ENCODE measurements at regions not wholly inside any gene's neighbourhood (a gene's known extent, or its start where the extent isn't known, plus 50 kb on each side); places are given as distances from the start of the nearest gene placed in this dataset.

DNA sequence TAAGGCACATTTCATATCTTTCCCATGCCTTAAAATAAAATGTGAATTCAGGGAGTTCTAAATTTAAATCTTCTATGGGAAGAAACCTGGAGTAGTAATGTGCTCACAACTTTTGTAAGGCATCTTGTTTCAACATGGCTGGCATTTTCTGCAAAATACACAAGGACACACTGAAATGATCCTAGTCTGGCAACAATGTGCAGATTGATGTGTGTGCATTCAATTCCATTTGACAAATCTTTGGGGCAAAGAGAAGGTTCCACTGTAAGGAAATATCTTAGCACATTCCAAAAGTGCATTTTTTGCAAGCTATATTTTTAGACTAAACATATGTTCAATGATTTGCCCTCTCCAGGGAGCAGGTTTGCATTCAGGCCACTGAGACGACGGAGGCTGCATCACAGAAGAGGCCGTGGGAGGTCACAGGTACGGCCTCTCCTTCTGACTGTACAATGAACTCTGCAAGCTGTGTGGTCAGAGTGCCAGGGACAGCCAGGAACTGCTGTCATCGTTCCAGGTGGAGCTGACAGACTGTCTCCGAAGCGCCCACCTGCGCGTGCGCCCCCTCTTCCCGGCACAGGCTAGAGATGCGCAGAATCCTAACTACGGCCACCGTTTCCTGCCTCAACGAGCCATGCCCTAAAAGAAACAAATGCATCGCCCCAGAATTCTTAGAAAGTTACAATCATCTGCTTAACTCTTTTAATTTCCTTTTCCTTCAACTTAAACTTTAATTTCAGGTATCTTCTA lies 149.2 kb upstream of the POU3F3 start:
- no peak for DNase-seq (ENCODE audit: low read depth)
- no peaks in the 10 kb centered on the region for H3K9me3 ChIP-seq (ENCODE audit: control insufficient read depth, low read length)
- no peaks in the 10 kb centered on the region for H3K4me1 ChIP-seq (ENCODE audit: control insufficient read depth, insufficient read depth, low read length)
- H3K9ac ChIP-seq (ENCODE audit: low read length), result no peak overlapping the region
- no peaks in the 10 kb centered on the region for H3K36me3 ChIP-seq (ENCODE audit: control insufficient read depth, insufficient read depth, low read length, severe bottlenecking)
- no peaks in the 10 kb centered on the region for H3K27me3 ChIP-seq (replicated peaks; ENCODE audit: control insufficient read depth, insufficient read depth, low read length)
- no peak overlapping the region for H3K4me3 ChIP-seq (ENCODE audit: low read length)

DNA sequence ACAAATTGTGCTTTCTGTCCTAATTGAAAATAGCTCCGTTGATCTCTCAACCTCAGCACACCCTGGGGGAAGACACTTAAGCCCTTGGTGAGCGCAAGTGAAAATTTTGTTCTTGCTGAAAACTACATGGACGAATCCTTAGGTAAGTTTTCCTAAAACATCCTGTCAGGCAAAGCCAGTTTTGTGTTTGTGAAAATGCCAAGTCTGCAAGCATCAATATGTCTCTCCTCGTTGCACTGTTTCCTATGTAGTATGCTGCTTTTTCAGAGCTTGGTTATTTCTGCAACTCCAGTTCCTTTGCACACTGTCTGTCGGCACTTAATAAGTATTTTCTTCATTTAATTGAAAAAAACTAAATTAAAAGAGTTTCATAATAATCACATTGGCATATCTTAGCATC lies 146.9 kb upstream of the POU3F3 start:
- Histone ChIP-seq H3K4me1 (ENCODE audit: control insufficient read depth, insufficient read depth, low read length) (no peaks in the 10 kb centered on the region), H3K4me3 (ENCODE audit: low read length) (no peak overlapping the region), H3K27me3 (replicated peaks; ENCODE audit: control insufficient read depth, insufficient read depth, low read length) (no peaks in the 10 kb centered on the region), H3K9ac (ENCODE audit: low read length) (no peak overlapping the region), H3K36me3 (ENCODE audit: control insufficient read depth, insufficient read depth, low read length, severe bottlenecking) (no peaks in the 10 kb centered on the region), H3K9me3 (ENCODE audit: control insufficient read depth, low read length) (no peaks in the 10 kb centered on the region)
- DNase-seq (ENCODE audit: low read depth), result no peak

DNA sequence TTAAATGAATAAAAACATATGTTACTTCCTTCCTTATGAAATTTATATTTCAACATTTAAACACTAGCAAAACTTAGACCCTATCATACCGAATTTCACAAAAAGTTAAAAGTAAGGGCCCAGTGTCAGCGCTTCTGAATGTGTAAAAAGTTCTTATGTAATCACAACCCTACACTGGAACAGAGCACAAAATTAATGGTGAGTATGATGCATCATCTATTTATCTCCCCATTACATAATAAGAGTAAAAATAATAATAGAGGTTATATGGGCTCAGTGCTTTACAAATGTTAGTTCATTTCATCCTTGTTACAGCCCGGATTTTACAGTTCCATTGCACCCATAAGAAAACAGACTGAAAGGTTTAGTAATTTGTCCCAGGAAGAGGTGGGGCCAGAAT lies 144.9 kb upstream of the POU3F3 start:
- no peak for DNase-seq (ENCODE audit: low read depth)
- H3K4me1 ChIP-seq (ENCODE audit: control insufficient read depth, insufficient read depth, low read length), result no peaks in the 10 kb centered on the region
- no peaks in the 10 kb centered on the region for H3K27me3 ChIP-seq (replicated peaks; ENCODE audit: control insufficient read depth, insufficient read depth, low read length)
- no peak overlapping the region for H3K9ac ChIP-seq (ENCODE audit: low read length)
- no peak overlapping the region for H3K4me3 ChIP-seq (ENCODE audit: low read length)
- H3K36me3 ChIP-seq (ENCODE audit: control insufficient read depth, insufficient read depth, low read length, severe bottlenecking), result no peaks in the 10 kb centered on the region
- no peaks in the 10 kb centered on the region for H3K9me3 ChIP-seq (ENCODE audit: control insufficient read depth, low read length)

DNA sequence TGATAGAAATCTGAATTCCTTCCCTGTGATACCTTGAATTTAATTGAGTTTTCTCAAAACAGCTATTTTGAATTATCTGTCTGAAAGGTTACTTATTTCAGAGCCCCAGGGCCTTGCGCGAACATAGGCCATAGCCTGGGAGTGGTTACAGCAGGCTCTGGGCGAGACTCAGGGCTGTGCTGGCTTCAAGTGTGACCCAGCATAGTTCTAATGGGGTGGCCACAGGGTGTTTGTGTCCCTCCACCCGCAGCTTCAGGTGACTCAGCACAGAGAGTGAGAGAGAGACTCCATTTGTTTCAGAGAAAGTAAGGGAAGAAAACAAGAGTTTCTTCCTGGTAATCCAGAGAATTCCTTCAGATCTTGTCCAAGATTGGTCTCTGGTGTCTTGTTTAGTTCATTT lies 137.9 kb upstream of the POU3F3 start:
- no peak overlapping the region for H3K9ac ChIP-seq (ENCODE audit: low read length)
- no peak overlapping the region for H3K4me3 ChIP-seq (ENCODE audit: low read length)
- no peaks in the 10 kb centered on the region for H3K27me3 ChIP-seq (replicated peaks; ENCODE audit: control insufficient read depth, insufficient read depth, low read length)
- no peak for DNase-seq (ENCODE audit: low read depth)
- no peaks in the 10 kb centered on the region for H3K4me1 ChIP-seq (ENCODE audit: control insufficient read depth, insufficient read depth, low read length)
- no peaks in the 10 kb centered on the region for H3K36me3 ChIP-seq (ENCODE audit: control insufficient read depth, insufficient read depth, low read length, severe bottlenecking)
- no peaks in the 10 kb centered on the region for H3K9me3 ChIP-seq (ENCODE audit: control insufficient read depth, low read length)

DNA sequence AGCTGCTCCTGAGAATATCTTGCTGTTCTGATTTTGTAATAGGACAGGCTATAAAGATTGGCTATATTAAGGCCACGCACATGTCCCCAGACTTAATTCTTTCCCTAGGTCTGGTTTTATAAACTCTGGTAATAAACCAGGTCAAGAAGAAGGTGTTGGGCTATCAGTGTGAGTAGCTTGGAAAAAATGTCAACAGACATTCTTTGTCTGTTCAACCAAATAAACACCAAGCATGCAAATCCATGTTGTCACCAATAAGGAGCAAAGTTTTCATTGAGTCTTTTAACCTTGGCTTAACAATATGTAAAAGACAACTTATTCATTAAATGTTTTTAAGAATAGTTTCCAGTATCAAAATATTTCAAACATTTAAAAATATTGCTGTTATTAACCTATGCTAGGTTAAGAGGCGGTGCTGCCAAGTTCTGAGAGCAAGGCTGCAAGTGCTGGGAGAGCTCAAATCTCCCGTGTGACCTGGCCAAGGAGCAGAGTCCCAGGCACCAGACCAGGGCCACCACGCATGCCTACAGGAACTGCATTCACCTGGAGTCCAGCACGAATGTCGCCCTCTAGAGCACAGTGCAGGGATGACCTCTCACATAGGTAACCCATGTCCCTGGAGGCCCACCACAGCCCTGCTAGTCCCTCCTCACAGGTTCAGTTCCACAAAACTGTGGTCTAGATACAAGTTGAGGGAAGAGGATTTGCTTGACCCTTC lies 120.5 kb upstream of the POU3F3 start:
- no peak for DNase-seq (ENCODE audit: low read depth)
- Histone ChIP-seq H3K4me1 (ENCODE audit: control insufficient read depth, insufficient read depth, low read length) (no peaks in the 10 kb centered on the region), H3K9ac (ENCODE audit: low read length) (no peak overlapping the region), H3K9me3 (ENCODE audit: control insufficient read depth, low read length) (peaks cover 11% of the 10 kb centered on the region), H3K4me3 (ENCODE audit: low read length) (no peak overlapping the region), H3K27me3 (replicated peaks; ENCODE audit: control insufficient read depth, insufficient read depth, low read length) (no peaks in the 10 kb centered on the region), H3K36me3 (ENCODE audit: control insufficient read depth, insufficient read depth, low read length, severe bottlenecking) (no peaks in the 10 kb centered on the region)

DNA sequence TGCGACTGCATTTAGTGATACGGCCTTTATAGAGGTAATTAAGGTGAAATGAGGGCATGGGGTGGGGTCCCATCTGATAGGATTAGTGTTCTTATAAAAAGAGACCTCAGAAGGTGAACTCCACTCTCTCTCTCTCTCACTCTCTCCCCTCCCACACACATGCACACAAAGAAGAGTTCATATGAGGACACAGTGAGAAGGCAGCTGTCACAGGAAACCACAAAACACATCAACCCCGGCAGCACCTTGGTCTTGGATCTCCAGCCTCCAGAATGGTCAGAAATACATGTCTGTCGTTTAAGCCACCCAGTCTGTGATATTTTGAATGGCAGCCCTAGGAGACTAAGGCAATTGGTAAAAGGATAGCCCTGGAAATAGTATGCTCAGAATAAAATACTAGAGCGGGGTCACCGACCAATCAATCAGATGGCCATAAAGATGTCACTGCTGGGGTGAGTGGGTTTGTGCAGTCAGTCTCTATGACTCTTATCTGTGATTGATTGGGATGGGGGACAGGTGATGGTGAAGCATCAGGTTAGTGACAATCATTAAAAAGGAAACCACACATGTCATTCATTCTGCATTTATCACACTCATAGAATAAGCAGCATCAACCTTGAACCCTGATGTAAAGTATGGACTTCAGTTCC lies 118.9 kb upstream of the POU3F3 start:
- Histone ChIP-seq H3K9ac (ENCODE audit: low read length) (no peak overlapping the region), H3K36me3 (ENCODE audit: control insufficient read depth, insufficient read depth, low read length, severe bottlenecking) (no peaks in the 10 kb centered on the region), H3K4me1 (ENCODE audit: control insufficient read depth, insufficient read depth, low read length) (no peaks in the 10 kb centered on the region), H3K4me3 (ENCODE audit: low read length) (no peak overlapping the region), H3K9me3 (ENCODE audit: control insufficient read depth, low read length) (peaks cover 11% of the 10 kb centered on the region), H3K27me3 (replicated peaks; ENCODE audit: control insufficient read depth, insufficient read depth, low read length) (no peaks in the 10 kb centered on the region)
- DNase-seq (ENCODE audit: low read depth), result no peak

DNA sequence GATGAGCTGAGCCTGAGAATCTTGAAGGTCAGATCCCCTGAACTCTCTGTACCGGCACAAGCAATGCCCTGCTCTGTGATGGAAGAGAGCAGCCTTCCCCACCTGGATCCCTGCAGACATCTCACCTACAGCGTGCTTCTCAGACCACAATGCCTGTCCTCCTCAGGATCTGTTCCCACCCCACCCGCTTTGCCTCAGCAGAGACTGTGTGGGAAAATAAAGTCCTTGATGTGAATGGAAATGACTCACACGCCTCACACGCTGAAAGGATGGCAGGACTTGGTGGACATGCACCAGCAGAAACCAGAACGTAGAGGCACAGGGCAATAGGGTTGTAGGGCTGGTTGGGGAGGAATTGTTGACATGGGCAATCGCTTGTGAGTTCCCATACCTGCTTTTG lies 117.9 kb upstream of the POU3F3 start:
- no peak overlapping the region for H3K4me3 ChIP-seq (ENCODE audit: low read length)
- no peaks in the 10 kb centered on the region for H3K36me3 ChIP-seq (ENCODE audit: control insufficient read depth, insufficient read depth, low read length, severe bottlenecking)
- H3K4me1 ChIP-seq (ENCODE audit: control insufficient read depth, insufficient read depth, low read length), result no peaks in the 10 kb centered on the region
- peaks cover 4% of the 10 kb centered on the region for H3K9me3 ChIP-seq (ENCODE audit: control insufficient read depth, low read length)
- H3K27me3 ChIP-seq (replicated peaks; ENCODE audit: control insufficient read depth, insufficient read depth, low read length), result no peaks in the 10 kb centered on the region
- no peak overlapping the region for H3K9ac ChIP-seq (ENCODE audit: low read length)
- no peak for DNase-seq (ENCODE audit: low read depth)

DNA sequence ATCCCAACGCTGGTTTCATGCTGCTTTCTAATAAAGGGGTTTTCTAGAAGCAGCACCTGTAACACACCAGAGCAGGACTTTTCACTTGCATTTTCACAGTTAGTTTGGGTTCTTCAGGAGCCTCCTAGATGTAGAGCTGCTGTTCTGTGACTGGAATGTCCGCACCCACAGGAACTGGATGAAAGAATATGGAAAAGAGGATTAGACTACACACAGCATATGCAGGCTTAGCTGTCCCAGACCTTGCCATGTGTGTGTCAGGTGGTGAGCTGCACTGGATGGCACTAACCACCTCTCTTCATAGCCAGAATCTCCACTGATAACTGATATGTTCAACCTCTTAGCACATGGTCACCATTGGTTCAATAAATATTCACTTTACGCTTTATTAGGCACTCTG lies 112.1 kb upstream of the POU3F3 start:
- Histone ChIP-seq H3K9me3 (ENCODE audit: control insufficient read depth, low read length) (no peaks in the 10 kb centered on the region), H3K4me3 (ENCODE audit: low read length) (no peak overlapping the region), H3K9ac (ENCODE audit: low read length) (no peak overlapping the region), H3K4me1 (ENCODE audit: control insufficient read depth, insufficient read depth, low read length) (no peaks in the 10 kb centered on the region), H3K36me3 (ENCODE audit: control insufficient read depth, insufficient read depth, low read length, severe bottlenecking) (no peaks in the 10 kb centered on the region), H3K27me3 (replicated peaks; ENCODE audit: control insufficient read depth, insufficient read depth, low read length) (peaks cover 6% of the 10 kb centered on the region)
- no peak for DNase-seq (ENCODE audit: low read depth)

DNA sequence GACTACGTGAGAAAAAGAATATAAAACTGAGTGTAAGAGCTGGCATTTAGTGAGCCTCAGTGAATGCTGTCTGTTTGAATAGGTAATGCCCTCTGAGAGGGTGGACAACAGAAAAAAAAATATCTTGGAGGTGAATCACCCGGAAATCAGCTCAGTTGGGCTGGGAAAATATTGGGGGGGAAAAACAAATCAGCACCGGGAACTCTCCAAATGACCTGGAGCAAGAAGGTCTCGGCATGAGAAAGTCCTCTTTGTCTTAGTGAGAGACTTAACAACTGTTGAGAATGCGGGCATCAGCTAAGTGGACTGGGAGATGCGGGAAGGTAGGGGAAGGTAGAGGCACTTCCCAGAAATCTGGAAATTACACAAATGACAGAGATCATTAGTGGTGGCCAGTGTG lies 109.4 kb upstream of the POU3F3 start:
- Histone ChIP-seq H3K4me1 (ENCODE audit: control insufficient read depth, insufficient read depth, low read length) (no peaks in the 10 kb centered on the region), H3K9ac (ENCODE audit: low read length) (no peak overlapping the region), H3K4me3 (ENCODE audit: low read length) (no peak overlapping the region), H3K27me3 (replicated peaks; ENCODE audit: control insufficient read depth, insufficient read depth, low read length) (peaks cover 18% of the 10 kb centered on the region), H3K36me3 (ENCODE audit: control insufficient read depth, insufficient read depth, low read length, severe bottlenecking) (no peaks in the 10 kb centered on the region), H3K9me3 (ENCODE audit: control insufficient read depth, low read length) (no peaks in the 10 kb centered on the region)
- no peak for DNase-seq (ENCODE audit: low read depth)

DNA sequence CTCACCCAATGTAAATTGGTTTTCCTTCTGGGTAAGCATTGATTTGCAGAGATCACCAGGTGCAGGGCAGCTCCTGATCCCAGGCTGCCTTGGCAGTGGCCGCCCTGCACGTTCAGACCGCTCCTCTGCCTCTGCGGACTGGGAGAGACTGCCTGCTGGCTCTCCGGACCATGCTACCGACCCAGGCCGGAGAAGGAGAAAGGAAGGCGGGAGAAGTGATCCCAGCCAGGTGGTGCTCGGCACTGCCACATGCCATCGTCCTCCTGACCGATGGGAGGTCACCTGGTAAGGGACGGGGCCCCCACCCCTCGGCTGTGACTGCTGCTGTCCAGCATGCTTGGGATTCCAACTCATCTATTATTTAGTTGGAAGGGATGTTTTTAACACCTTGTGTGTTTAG lies 108.1 kb upstream of the POU3F3 start:
- no peaks in the 10 kb centered on the region for H3K9me3 ChIP-seq (ENCODE audit: control insufficient read depth, low read length)
- peaks cover 23% of the 10 kb centered on the region for H3K27me3 ChIP-seq (replicated peaks; ENCODE audit: control insufficient read depth, insufficient read depth, low read length)
- no peak overlapping the region for H3K4me3 ChIP-seq (ENCODE audit: low read length)
- no peaks in the 10 kb centered on the region for H3K4me1 ChIP-seq (ENCODE audit: control insufficient read depth, insufficient read depth, low read length)
- no peaks in the 10 kb centered on the region for H3K36me3 ChIP-seq (ENCODE audit: control insufficient read depth, insufficient read depth, low read length, severe bottlenecking)
- no peak for DNase-seq (ENCODE audit: low read depth)
- H3K9ac ChIP-seq (ENCODE audit: low read length), result no peak overlapping the region

DNA sequence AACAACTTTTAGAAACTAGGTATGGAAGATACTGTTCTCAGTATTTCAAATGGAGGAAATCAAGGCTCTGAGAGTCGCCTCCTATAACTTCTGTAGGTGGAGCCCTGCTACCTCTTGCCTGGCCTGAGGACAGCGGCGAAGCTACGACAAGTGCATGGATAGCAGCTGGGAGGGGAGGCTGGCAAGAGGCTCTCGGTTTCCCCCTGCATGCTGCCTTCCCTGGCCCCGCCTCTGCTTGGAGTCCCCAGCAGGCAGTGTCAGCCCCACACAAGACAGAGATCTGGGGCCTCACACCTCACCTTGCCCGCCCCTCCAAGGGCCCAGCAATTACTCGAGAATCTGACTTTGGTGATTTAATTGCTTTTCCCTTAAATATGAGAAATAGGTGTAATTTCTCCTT lies 107.6 kb upstream of the POU3F3 start:
- Histone ChIP-seq H3K27me3 (replicated peaks; ENCODE audit: control insufficient read depth, insufficient read depth, low read length) (peaks cover 23% of the 10 kb centered on the region), H3K4me3 (ENCODE audit: low read length) (no peak overlapping the region), H3K4me1 (ENCODE audit: control insufficient read depth, insufficient read depth, low read length) (no peaks in the 10 kb centered on the region), H3K9me3 (ENCODE audit: control insufficient read depth, low read length) (no peaks in the 10 kb centered on the region), H3K36me3 (ENCODE audit: control insufficient read depth, insufficient read depth, low read length, severe bottlenecking) (no peaks in the 10 kb centered on the region), H3K9ac (ENCODE audit: low read length) (no peak overlapping the region)
- DNase-seq (ENCODE audit: low read depth), result no peak
